Stimulated activated memory B cell treated with anti-CD40 and anti-IgM and Interleukin-4, amounts not matched to agents 10 μg/mL and 1 μg/mL and 100 μg/mL, for 72 hours (primary cell): ENCODE measurements at regions not wholly inside any gene's neighbourhood (a gene's known extent, or its start where the extent isn't known, plus 50 kb on each side); places are given as distances from the start of the nearest gene placed in this dataset.
"Not testable (repeated sequence)": the region's sequence is repeated elsewhere in the genome, so short reads cannot be mapped to it uniquely, and the experiment has no call there.

Source experiments
- ATAC-seq: fragments of 150-1000 bp; cut with Tn5 transposase; 2 replicates; pipeline ENCODE4 v1.10.0; 2021
- H3K27ac Mint-ChIP-seq: one replicate; pipeline ENCODE4 v1.8.0; 2022; ENCODE audit warnings: mild to moderate bottlenecking, mixed read lengths
- H3K27me3 Mint-ChIP-seq: one replicate; pipeline ENCODE4 v1.8.0; 2022; ENCODE audit warnings: mixed read lengths
- H3K36me3 Mint-ChIP-seq: one replicate; pipeline ENCODE4 v1.8.0; 2022; ENCODE audit warnings: mixed read lengths
- H3K4me1 Mint-ChIP-seq: one replicate; pipeline ENCODE4 v1.8.0; 2022; ENCODE audit warnings: mixed read lengths
- H3K4me3 Mint-ChIP-seq: one replicate; pipeline ENCODE4 v1.8.0; 2022; ENCODE audit warnings: mild to moderate bottlenecking, moderate library complexity, mixed read lengths
- H3K9me3 Mint-ChIP-seq: one replicate; pipeline ENCODE4 v1.8.0; 2022; ENCODE audit warnings: mixed read lengths

DNA sequence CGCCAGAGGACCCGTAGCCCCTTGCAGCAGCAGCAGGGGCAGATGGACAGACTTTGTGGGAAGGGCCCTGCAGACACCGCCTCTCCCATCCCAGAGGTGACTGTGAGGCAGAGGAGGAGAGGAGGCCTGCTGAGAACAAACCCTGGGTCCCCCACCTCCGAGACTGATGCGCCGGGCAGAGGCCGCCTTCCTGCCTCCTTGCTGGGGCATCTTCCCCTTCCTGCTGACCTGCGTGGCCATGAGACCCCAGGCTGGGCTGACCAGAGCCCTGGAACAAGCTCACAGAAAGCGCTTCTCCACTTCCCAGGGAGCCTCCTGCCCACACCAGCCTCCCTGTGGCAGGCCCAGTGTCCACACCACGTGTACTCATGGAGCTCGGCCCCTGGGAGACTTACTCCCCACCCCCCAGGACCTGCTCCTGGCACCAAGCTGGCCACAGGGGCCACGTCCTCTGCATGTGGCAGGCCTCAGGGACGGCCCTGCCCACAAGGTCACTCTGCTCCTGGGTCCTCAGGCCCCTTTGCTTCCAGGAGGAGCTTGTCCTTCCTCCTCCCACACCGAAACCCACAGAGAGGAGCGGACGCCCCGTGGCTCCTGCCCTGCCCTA lies 119.0 kb upstream of the ZNF469 start:
- H3K4me3 Mint-ChIP-seq, ATAC-seq, H3K9me3 Mint-ChIP-seq: not testable (repeated sequence)
- Mint-ChIP-seq H3K4me1 (peaks cover 40% of the 10 kb centered on the region), H3K27ac (peak overlapping the region; percentile 90), H3K27me3 (peaks cover 73% of the 10 kb centered on the region), H3K36me3 (peaks cover 26% of the 10 kb centered on the region)

DNA sequence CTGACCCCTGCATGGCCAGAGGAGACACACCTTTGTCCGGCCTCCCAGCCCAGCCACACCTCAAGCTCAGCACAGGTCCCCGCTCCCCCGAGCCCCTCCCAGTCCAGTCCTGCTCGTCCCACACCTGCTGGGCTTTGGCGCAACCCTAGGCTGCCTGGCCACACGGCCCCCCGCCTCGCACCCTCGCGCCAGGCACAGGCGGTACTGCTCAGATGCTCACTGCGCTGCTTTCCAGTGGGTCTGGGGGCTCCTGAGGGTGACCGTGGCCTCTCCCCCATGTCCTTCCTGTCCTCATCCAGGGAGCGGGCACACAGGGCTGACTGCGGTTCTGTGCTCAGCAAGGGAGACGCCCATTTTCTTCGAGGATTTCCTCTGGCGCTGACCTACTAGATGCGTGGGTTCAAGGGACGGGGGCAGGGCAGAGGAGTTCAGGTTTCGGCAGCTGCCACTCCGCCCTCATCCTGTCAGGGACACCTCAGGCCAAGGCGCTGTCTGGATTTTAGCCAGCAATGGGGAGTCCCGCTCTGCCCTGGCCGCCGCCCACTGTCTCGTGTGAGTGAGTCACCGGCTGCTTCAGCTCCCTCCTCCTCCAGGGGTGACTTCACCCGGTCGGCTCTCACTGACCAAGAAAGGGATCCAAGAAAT lies 118.0 kb upstream of the ZNF469 start:
- peak overlapping the region; percentile 90 for H3K27ac Mint-ChIP-seq
- peaks cover 26% of the 10 kb centered on the region for H3K36me3 Mint-ChIP-seq
- H3K9me3 Mint-ChIP-seq, result no peaks in the 10 kb centered on the region
- ATAC-seq, result peak; percentile 86
- peak overlapping the region; percentile 68 for H3K4me3 Mint-ChIP-seq
- H3K27me3 Mint-ChIP-seq, result peaks cover 77% of the 10 kb centered on the region
- peaks cover 49% of the 10 kb centered on the region for H3K4me1 Mint-ChIP-seq

DNA sequence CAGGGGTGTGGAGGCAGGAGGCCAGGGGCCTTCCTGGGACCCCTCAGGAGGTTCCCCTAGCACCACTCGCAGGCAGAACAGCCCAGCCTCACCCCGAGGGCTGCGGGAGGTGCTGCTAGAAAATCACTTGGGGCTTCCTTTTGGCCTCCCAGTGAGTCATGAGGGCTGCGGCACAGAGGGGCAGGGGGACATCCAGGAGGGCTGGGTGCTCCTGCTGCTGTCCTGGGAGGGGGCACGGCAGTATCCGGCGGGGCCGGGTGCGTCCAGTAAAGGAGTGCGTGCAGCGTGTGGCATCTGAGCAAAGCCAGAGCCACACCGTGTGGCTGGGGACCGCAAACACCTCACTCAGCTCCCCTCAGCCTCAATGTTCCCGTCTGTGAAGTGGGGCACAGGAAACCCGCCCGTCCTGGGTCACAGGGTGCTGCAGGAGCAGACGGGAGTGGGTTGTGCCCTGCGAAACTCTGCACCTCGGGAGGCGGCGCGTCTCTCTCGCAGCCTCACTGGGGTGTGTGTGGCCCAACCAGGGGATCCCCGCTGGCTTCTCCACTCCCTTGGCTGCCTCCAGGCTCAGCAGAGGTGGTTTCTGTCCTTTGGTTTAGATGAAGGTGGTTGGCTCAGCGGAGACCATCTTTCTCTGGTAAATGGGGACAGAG lies 117.3 kb upstream of the ZNF469 start:
- H3K4me1 Mint-ChIP-seq, result peaks cover 49% of the 10 kb centered on the region
- H3K36me3 Mint-ChIP-seq, result peaks cover 25% of the 10 kb centered on the region
- H3K27me3 Mint-ChIP-seq, result peaks cover 71% of the 10 kb centered on the region
- not testable (repeated sequence) for H3K9me3 Mint-ChIP-seq
- H3K27ac Mint-ChIP-seq, result peak overlapping the region; percentile 90
- ATAC-seq, result peak; percentile 68
- H3K4me3 Mint-ChIP-seq, result peak overlapping the region; percentile 54

- Mint-ChIP-seq H3K27me3 (peaks cover 71% of the 10 kb centered on the region), H3K4me3 (peak overlapping the region; percentile 54), H3K27ac (peak overlapping the region; percentile 90), H3K36me3 (peaks cover 20% of the 10 kb centered on the region), H3K4me1 (peaks cover 49% of the 10 kb centered on the region)
- not testable (repeated sequence) for H3K9me3 Mint-ChIP-seq, ATAC-seq
These were observed 116.7 kb upstream of the ZNF469 start for GRCh38 chr16:88266036-88266435.

- Mint-ChIP-seq H3K27ac (peak overlapping the region; percentile 90), H3K36me3 (peaks cover 20% of the 10 kb centered on the region), H3K27me3 (peaks cover 72% of the 10 kb centered on the region), H3K4me1 (peaks cover 49% of the 10 kb centered on the region), H3K4me3 (peak overlapping the region; percentile 71)
- not testable (repeated sequence) for H3K9me3 Mint-ChIP-seq, ATAC-seq
These were observed 115.7 kb upstream of the ZNF469 start for GRCh38 chr16:88266935-88267551.

DNA sequence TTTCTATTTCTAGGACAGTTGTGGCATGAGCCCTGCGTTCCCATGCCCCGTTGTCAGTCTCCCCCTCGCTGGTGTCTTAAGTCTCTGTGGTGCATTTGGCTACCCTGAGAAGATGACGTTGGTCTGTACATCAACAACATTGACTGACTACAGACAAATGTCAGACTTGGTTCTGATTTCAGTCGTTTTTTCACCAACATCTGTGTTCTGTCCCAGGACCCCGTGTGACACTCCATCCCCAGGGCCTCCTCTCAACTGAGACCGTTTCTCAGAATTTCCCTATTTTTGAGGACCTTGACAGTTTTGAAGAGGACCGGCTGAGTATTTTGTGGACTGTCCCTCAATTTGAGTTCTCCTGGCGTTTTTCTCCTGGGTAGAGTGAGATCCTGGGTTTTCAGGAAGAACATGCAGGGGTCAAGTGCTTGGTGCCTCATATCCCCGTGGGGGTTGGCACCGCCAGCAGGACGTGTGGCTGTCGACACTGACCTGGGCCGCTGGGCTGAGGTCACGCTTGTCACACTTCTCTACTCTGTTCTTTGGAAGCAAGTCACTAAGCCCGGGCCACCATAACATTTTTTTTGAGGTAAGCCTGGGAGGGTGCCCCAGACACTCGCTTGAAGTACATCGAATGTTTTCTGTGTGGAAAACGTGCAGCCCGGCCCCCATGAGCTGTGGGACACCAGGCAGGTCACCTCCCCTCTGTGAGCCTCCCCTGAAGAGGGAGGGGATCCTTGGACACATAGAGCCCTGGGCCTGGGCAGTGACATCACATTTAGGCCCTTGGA lies 114.4 kb upstream of the ZNF469 start:
- Mint-ChIP-seq H3K4me1 (peaks cover 42% of the 10 kb centered on the region), H3K36me3 (peaks cover 14% of the 10 kb centered on the region), H3K4me3 (peak overlapping the region; percentile 66), H3K27me3 (peaks cover 71% of the 10 kb centered on the region), H3K27ac (peak overlapping the region; percentile 90)
- H3K9me3 Mint-ChIP-seq, result not testable (repeated sequence)
- peak; percentile 72 for ATAC-seq

DNA sequence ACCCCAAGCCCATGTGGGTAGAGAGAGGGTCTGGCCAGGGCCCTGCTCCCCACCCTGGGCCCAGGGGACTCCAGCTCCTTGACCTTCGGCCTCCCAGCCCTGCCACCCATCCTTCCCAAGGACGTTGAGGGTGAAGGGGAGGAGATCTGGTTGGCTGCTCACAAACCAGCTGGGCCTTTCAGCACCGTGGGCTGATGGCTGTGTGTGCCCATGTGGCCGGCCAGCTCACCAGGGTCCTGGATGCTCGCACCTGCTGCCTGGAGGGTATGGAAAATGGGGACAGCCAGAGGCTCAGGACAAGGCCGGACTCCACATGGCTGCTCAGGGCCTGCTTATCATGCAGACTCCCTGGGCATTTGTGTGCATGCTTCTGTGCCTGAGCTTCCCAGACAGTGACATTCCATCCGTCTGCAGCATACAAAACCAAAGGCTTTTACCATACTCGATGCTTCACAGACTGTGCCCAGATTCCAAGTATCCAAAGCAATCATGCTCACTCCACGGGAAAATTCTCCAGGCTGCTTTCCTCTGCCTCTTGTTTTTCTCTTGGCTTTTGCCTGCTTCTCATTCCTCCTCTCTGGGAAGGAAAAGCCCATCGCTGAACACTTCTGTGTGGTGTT lies 112.5 kb upstream of the ZNF469 start:
- not testable (repeated sequence) for H3K27ac Mint-ChIP-seq, ATAC-seq, H3K36me3 Mint-ChIP-seq, H3K9me3 Mint-ChIP-seq, H3K4me3 Mint-ChIP-seq
- H3K27me3 Mint-ChIP-seq, result peaks cover 59% of the 10 kb centered on the region
- H3K4me1 Mint-ChIP-seq, result peaks cover 30% of the 10 kb centered on the region

GRCh38 chr16:88271296-88271695 lies 111.5 kb upstream of the ZNF469 start:
- ATAC-seq, H3K36me3 Mint-ChIP-seq, H3K9me3 Mint-ChIP-seq, H3K4me3 Mint-ChIP-seq, H3K27ac Mint-ChIP-seq: not testable (repeated sequence)
- Mint-ChIP-seq H3K27me3 (peaks cover 51% of the 10 kb centered on the region), H3K4me1 (peaks cover 20% of the 10 kb centered on the region)

DNA sequence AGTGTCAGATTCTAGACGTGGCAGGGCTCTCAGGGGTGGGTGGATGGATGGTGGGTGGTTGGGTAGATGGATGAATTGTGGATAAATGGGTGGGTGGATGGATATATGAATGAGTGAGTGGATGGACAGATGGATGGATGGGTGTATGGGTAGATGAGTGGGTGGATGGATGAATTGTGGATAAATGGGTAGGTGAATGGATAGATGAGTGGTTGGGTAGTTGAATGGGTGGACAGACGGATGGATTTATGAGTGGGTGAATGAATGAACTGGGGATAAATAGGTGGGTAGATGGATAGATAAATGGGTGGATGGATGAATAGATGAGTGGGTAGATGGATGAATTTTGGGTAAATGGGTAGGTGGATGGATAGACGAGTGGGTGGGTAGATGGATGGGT lies 111.0 kb upstream of the ZNF469 start:
- Mint-ChIP-seq H3K4me1 (peaks cover 18% of the 10 kb centered on the region), H3K27me3 (peaks cover 46% of the 10 kb centered on the region)
- not testable (repeated sequence) for H3K9me3 Mint-ChIP-seq, H3K36me3 Mint-ChIP-seq, ATAC-seq, H3K4me3 Mint-ChIP-seq, H3K27ac Mint-ChIP-seq

DNA sequence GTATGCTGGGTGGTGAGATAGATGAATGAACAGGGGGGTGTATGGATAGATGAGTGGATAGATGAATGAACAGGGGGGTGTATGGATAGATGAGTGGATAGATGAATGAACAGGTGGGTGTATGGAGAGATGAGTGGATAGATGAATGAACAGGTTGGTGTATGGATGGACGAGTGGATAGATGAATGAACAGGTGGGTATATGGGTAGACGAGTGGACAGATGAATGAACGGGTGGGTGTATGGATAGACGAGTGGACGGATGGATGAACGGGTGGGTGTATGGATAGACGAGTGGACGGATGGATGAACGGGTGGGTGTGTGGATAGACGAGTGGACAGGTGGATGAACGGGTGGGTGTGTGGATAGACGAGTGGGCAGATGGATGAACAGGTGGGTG lies 110.3 kb upstream of the ZNF469 start:
- not testable (repeated sequence) for H3K9me3 Mint-ChIP-seq, H3K4me3 Mint-ChIP-seq, ATAC-seq, H3K36me3 Mint-ChIP-seq, H3K27ac Mint-ChIP-seq
- Mint-ChIP-seq H3K4me1 (peaks cover 18% of the 10 kb centered on the region), H3K27me3 (peaks cover 39% of the 10 kb centered on the region)

GRCh38 chr16:88274126-88274750 lies 108.5 kb upstream of the ZNF469 start:
- H3K27me3 Mint-ChIP-seq, result peaks cover 32% of the 10 kb centered on the region
- not testable (repeated sequence) for ATAC-seq, H3K27ac Mint-ChIP-seq, H3K36me3 Mint-ChIP-seq, H3K9me3 Mint-ChIP-seq, H3K4me3 Mint-ChIP-seq, H3K4me1 Mint-ChIP-seq

- H3K9me3 Mint-ChIP-seq, result peaks cover 8% of the 10 kb centered on the region
- no peak for ATAC-seq
- H3K4me1 Mint-ChIP-seq, result no peaks in the 10 kb centered on the region
- no peaks in the 10 kb centered on the region for H3K36me3 Mint-ChIP-seq
- H3K4me3 Mint-ChIP-seq, result no peak overlapping the region
- no peak overlapping the region for H3K27ac Mint-ChIP-seq
- peaks cover 25% of the 10 kb centered on the region for H3K27me3 Mint-ChIP-seq
These were observed 107.9 kb upstream of the ZNF469 start for GRCh38 chr16:88274847-88275246.

- H3K9me3 Mint-ChIP-seq, H3K4me3 Mint-ChIP-seq, H3K36me3 Mint-ChIP-seq, ATAC-seq, H3K4me1 Mint-ChIP-seq, H3K27ac Mint-ChIP-seq: not testable (repeated sequence)
- H3K27me3 Mint-ChIP-seq, result peaks cover 24% of the 10 kb centered on the region
These were observed 107.2 kb upstream of the ZNF469 start for GRCh38 chr16:88275336-88276122.

- not testable (repeated sequence) for H3K27ac Mint-ChIP-seq, H3K36me3 Mint-ChIP-seq, ATAC-seq, H3K9me3 Mint-ChIP-seq, H3K4me1 Mint-ChIP-seq, H3K4me3 Mint-ChIP-seq
- peaks cover 18% of the 10 kb centered on the region for H3K27me3 Mint-ChIP-seq
These were observed 106.6 kb upstream of the ZNF469 start for GRCh38 chr16:88276123-88276588.
